Astrocyte (in vitro differentiated cells and primary cell): ENCODE measurements at regions not wholly inside any gene's neighbourhood (a gene's known extent, or its start where the extent isn't known, plus 50 kb on each side); places are given as distances from the start of the nearest gene placed in this dataset.

Experiments used
- DNase-seq: peaks from one replicate; pipeline ENCODE4 v3.0.0-alpha.2; 2010; ENCODE audit warnings: low read depth
- FAIRE-seq: peaks from 2 replicates; lab custom pipeline; 2011; peaks lifted over from hg19 to GRCh38; lab: Jason Lieb, UNC
- H2AFZ ChIP-seq: 2 replicates; pipeline ENCODE4 v1.6.0; 2012; ENCODE audit warnings: low read depth, low read length, inconsistent platforms
- H3K27ac ChIP-seq: 2 replicates; pipeline ENCODE4 v1.5.1; 2011; ENCODE audit warnings: low read depth, low read length, inconsistent platforms
- H3K27me3 ChIP-seq: 2 replicates; pipeline ENCODE4 v1.6.0; 2011; ENCODE audit warnings: low read length, inconsistent platforms; ENCODE audit not compliant: insufficient read depth
- H3K36me3 ChIP-seq: 2 replicates; pipeline ENCODE4 v1.5.1; 2011; ENCODE audit warnings: low read length, inconsistent platforms; ENCODE audit not compliant: insufficient read depth
- H3K4me1 ChIP-seq: 2 replicates; pipeline ENCODE4 v1.5.1; 2011; ENCODE audit warnings: low read length, inconsistent platforms; ENCODE audit not compliant: insufficient read depth
- H3K4me2 ChIP-seq: 2 replicates; pipeline ENCODE4 v1.6.0; 2012; ENCODE audit warnings: low read length, inconsistent platforms
- H3K4me3 ChIP-seq: 2 replicates; pipeline ENCODE4 v1.5.1; 2011; ENCODE audit warnings: low read depth, mild to moderate bottlenecking, low read length, inconsistent platforms; ENCODE audit not compliant: insufficient read depth
- H3K79me2 ChIP-seq: 2 replicates; pipeline ENCODE4 v1.6.0; 2012; ENCODE audit warnings: mild to moderate bottlenecking, low read length, inconsistent platforms; ENCODE audit not compliant: insufficient read depth
- H3K9ac ChIP-seq: 2 replicates; pipeline ENCODE4 v1.6.0; 2012; ENCODE audit warnings: mild to moderate bottlenecking, low read length, inconsistent platforms
- H3K9me3 ChIP-seq: 2 replicates; pipeline ENCODE4 v1.5.1; 2012; ENCODE audit warnings: low read depth, mild to moderate bottlenecking, low read length, inconsistent platforms; ENCODE audit not compliant: insufficient read depth
- H4K20me1 ChIP-seq: 2 replicates; pipeline ENCODE4 v1.6.0; 2012; ENCODE audit warnings: low read length, inconsistent platforms; ENCODE audit not compliant: insufficient read depth
- H3K27ac Mint-ChIP-seq: one replicate; pipeline ENCODE4 v1.8.0; 2021; ENCODE audit warnings: mild to moderate bottlenecking, mixed read lengths; ENCODE audit not compliant: unreplicated experiment
- H3K27me3 Mint-ChIP-seq: one replicate; pipeline ENCODE4 v1.8.0; 2021; ENCODE audit warnings: low read depth, mixed read lengths; ENCODE audit not compliant: unreplicated experiment
- H3K36me3 Mint-ChIP-seq: one replicate; pipeline ENCODE4 v1.8.0; 2021; ENCODE audit warnings: low read depth, mixed read lengths; ENCODE audit not compliant: unreplicated experiment
- H3K4me1 Mint-ChIP-seq: one replicate; pipeline ENCODE4 v1.8.0; 2021; ENCODE audit warnings: low read depth, mixed read lengths; ENCODE audit not compliant: unreplicated experiment
- H3K4me3 Mint-ChIP-seq: one replicate; pipeline ENCODE4 v1.8.0; 2021; ENCODE audit warnings: mild to moderate bottlenecking, moderate library complexity, mixed read lengths; ENCODE audit not compliant: unreplicated experiment
- H3K9me3 Mint-ChIP-seq: one replicate; pipeline ENCODE4 v1.8.0; 2021; ENCODE audit warnings: mild to moderate bottlenecking, mixed read lengths; ENCODE audit not compliant: unreplicated experiment
- CTCF ChIP-seq: IDR thresholded peaks from 2 replicates; pipeline ENCODE4 v1.5.1; 2011; ENCODE audit warnings: low read depth, mild to moderate bottlenecking, inconsistent platforms, low read length, moderate library complexity; ENCODE audit not compliant: insufficient read depth
- EZH2 ChIP-seq: IDR thresholded peaks from 2 replicates; pipeline ENCODE4 v1.6.1; 2012; ENCODE audit warnings: mild to moderate bottlenecking, low read length, inconsistent platforms; ENCODE audit not compliant: insufficient read depth

GRCh38 chr2:82120654-82121053, 1816.1 kb upstream of the LRRTM1 start:
- DNase-seq: no peak
- Mint-ChIP-seq H3K27me3 (no peaks in the 10 kb centered on the region), H3K27ac (no peak overlapping the region), H3K9me3 (no peaks in the 10 kb centered on the region), H3K36me3 (no peaks in the 10 kb centered on the region), H3K4me3 (no peak overlapping the region), H3K4me1 (peaks cover 3% of the 10 kb centered on the region)
- no peaks in the 10 kb centered on the region for H4K20me1 ChIP-seq
- no peak overlapping the region for H3K4me2 ChIP-seq
- H3K36me3 ChIP-seq: no peaks in the 10 kb centered on the region
- no peak overlapping the region for H2AFZ ChIP-seq
- no peak for FAIRE-seq
- no peak overlapping the region for H3K27ac ChIP-seq
- H3K9me3 ChIP-seq: no peaks in the 10 kb centered on the region
- no peaks in the 10 kb centered on the region for H3K79me2 ChIP-seq
- TF ChIP-seq EZH2 (no peak), CTCF (no peak)
- no peak overlapping the region for H3K4me3 ChIP-seq
- no peaks in the 10 kb centered on the region for H3K4me1 ChIP-seq
- no peaks in the 10 kb centered on the region for H3K27me3 ChIP-seq
- no peak overlapping the region for H3K9ac ChIP-seq

- Mint-ChIP-seq H3K4me1 (peaks cover 3% of the 10 kb centered on the region), H3K27me3 (no peaks in the 10 kb centered on the region), H3K36me3 (no peaks in the 10 kb centered on the region), H3K27ac (no peak overlapping the region), H3K9me3 (no peaks in the 10 kb centered on the region), H3K4me3 (no peak overlapping the region)
- H4K20me1 ChIP-seq: no peaks in the 10 kb centered on the region
- H3K4me1 ChIP-seq: no peaks in the 10 kb centered on the region
- no peaks in the 10 kb centered on the region for H3K79me2 ChIP-seq
- no peak overlapping the region for H3K9ac ChIP-seq
- H2AFZ ChIP-seq: no peak overlapping the region
- no peaks in the 10 kb centered on the region for H3K27me3 ChIP-seq
- TF ChIP-seq EZH2 (no peak), CTCF (no peak)
- H3K4me3 ChIP-seq: no peak overlapping the region
- no peaks in the 10 kb centered on the region for H3K36me3 ChIP-seq
- DNase-seq: no peak
- H3K4me2 ChIP-seq: no peak overlapping the region
- no peak overlapping the region for H3K27ac ChIP-seq
- H3K9me3 ChIP-seq: no peaks in the 10 kb centered on the region
- no peak for FAIRE-seq
These were observed 1815.6 kb upstream of the LRRTM1 start for GRCh38 chr2:82120115-82120514.

GRCh38 chr2:82109418-82109817, 1804.9 kb upstream of the LRRTM1 start:
- Histone ChIP-seq H3K9me3 (no peaks in the 10 kb centered on the region), H2AFZ (no peak overlapping the region), H4K20me1 (no peaks in the 10 kb centered on the region), H3K27ac (no peak overlapping the region), H3K9ac (no peak overlapping the region), H3K4me1 (no peaks in the 10 kb centered on the region), H3K4me2 (no peak overlapping the region), H3K4me3 (no peak overlapping the region), H3K27me3 (no peaks in the 10 kb centered on the region), H3K36me3 (no peaks in the 10 kb centered on the region), H3K79me2 (no peaks in the 10 kb centered on the region)
- H3K36me3 Mint-ChIP-seq: no peaks in the 10 kb centered on the region
- H3K4me3 Mint-ChIP-seq: no peak overlapping the region
- H3K27me3 Mint-ChIP-seq: no peaks in the 10 kb centered on the region
- TF ChIP-seq CTCF: no peak
- TF ChIP-seq EZH2: no peak
- H3K27ac Mint-ChIP-seq: no peak overlapping the region
- DNase-seq: no peak
- no peaks in the 10 kb centered on the region for H3K9me3 Mint-ChIP-seq
- H3K4me1 Mint-ChIP-seq: no peaks in the 10 kb centered on the region
- FAIRE-seq: no peak
